HUES64 (cell line): ENCODE measurements at regions not wholly inside any gene's neighbourhood (a gene's known extent, or its start where the extent isn't known, plus 50 kb on each side); places are given as distances from the start of the nearest gene placed in this dataset.
A peak's percentile ranks its signal among the peaks of the same experiment; 100 is the strongest.

ENCODE experiments used
- H3K27ac ChIP-seq: 2 replicates; pipeline ENCODE4 v1.7.0; 2013; ENCODE audit warnings: low read depth, low read length, inconsistent platforms
- H3K27me3 ChIP-seq: 2 replicates; pipeline ENCODE4 v1.6.1; 2013; ENCODE audit warnings: mild to moderate bottlenecking, low read length; ENCODE audit not compliant: insufficient read depth
- H3K36me3 ChIP-seq: 2 replicates; pipeline ENCODE4 v1.6.1; 2013; ENCODE audit warnings: mild to moderate bottlenecking, low read length; ENCODE audit not compliant: insufficient read depth
- H3K4me1 ChIP-seq: 2 replicates; pipeline ENCODE4 v1.6.1; 2013; ENCODE audit warnings: mild to moderate bottlenecking, low read length, moderate library complexity; ENCODE audit not compliant: insufficient read depth
- H3K4me3 ChIP-seq: 2 replicates; pipeline ENCODE4 v1.5.1; 2013; ENCODE audit warnings: mild to moderate bottlenecking, low read length, moderate library complexity
- H3K9ac ChIP-seq: 2 replicates; pipeline ENCODE4 v1.6.1; 2013; ENCODE audit warnings: mild to moderate bottlenecking, low read depth, low read length
- H3K9me3 ChIP-seq: 2 replicates; pipeline ENCODE4 v1.6.1; 2013; ENCODE audit warnings: low read depth, low read length; ENCODE audit not compliant: insufficient read depth
- WGBS: fragments of 150-250, 120-280 bp; methylation state at CpG from one replicate; pipeline ENCODE4 v1.1.7; 2013; ENCODE audit warnings: missing lambda C conversion rate; 5-methylcytosine and 5-hydroxymethylcytosine counted together

DNA sequence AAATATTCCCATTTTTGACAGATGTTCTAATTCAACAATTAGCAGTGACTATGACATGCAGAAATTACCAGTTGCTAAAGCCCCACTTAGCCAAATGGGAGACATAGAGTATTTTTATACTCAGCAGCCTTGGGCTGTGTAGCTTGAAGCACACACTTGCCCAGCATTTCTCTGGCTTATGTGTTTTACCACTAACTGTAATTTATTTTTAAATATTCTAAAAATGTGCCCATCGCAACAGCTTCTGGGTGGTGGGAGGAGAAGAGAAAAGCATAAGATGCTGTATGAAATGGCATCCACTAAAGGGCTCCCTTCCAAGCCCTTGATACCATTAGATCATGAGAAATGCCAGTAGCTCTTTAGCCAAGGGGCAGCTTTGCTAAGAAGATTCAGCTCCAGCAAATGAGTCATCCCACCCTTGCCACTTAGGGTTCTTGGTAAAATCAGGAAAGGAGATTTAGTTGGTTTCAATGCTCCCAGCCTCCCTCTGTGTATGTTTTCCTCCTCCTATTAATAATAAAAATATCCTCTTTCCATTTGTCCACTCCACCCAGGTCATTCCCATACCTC is 462.7 kb upstream of the DEPDC1 start:
- Histone ChIP-seq H3K27ac (no peak overlapping the region), H3K9me3 (no peaks in the 10 kb centered on the region), H3K36me3 (no peaks in the 10 kb centered on the region), H3K27me3 (no peaks in the 10 kb centered on the region), H3K4me3 (no peak overlapping the region), H3K9ac (no peak overlapping the region), H3K4me1 (peaks cover 22% of the 10 kb centered on the region; the same call in 1 of the 2 replicates)
- WGBS: 100% methylated on average over 1 of the region's 1 CpG

DNA sequence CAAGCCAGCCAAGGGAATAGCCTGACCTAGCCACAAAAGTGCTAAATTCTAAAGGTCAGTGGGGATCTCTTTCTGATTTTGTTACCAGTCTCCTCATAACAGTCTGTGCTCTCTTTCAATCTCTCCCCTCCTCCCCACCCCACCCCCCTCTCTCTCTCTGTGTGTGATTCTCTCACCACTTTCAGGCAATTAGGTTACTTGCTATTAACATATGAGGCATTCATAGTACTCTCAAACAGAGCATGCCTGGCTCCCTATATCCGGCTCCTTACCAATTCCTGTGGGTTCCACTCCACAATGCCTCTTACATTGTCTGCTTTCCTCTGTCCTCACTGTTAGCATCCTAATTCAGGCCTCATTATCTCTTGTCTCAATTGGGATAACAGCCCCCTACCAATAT is 464.3 kb upstream of the DEPDC1 start:
- Histone ChIP-seq H3K9me3 (no peaks in the 10 kb centered on the region), H3K9ac (no peak overlapping the region), H3K4me1 (peaks cover 21% of the 10 kb centered on the region; the same call in 1 of the 2 replicates), H3K36me3 (no peaks in the 10 kb centered on the region), H3K4me3 (no peak overlapping the region), H3K27ac (no peak overlapping the region), H3K27me3 (no peaks in the 10 kb centered on the region)
- 66% methylated on average over 1 of the region's 1 CpG for WGBS

DNA sequence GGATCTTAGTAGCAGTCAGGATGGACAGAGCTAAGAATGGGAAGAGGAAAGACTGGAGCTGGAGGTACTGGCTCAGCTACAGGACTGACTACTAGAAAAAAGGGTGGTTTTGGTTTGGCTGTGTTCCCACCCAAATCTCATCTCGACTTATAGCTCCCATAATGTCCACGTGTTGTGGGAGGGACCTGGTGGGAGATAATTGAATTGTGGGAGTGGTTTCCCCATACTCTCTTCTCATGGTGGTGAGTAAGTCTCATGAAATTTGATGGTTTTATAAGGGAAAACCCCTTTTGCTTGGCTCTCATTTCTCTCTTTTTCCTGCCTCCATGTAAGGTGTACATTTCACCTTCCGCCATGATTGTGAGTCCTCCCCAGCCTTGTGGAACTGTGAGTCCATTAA is 466.5 kb upstream of the DEPDC1 start:
- Histone ChIP-seq H3K9me3 (no peaks in the 10 kb centered on the region), H3K27ac (no peak overlapping the region), H3K36me3 (no peaks in the 10 kb centered on the region), H3K9ac (no peak overlapping the region), H3K4me1 (peaks cover 10% of the 10 kb centered on the region; the same call in 1 of the 2 replicates), H3K27me3 (no peaks in the 10 kb centered on the region), H3K4me3 (no peak overlapping the region)
- WGBS: 100% methylated on average over 1 of the region's 3 CpGs

DNA sequence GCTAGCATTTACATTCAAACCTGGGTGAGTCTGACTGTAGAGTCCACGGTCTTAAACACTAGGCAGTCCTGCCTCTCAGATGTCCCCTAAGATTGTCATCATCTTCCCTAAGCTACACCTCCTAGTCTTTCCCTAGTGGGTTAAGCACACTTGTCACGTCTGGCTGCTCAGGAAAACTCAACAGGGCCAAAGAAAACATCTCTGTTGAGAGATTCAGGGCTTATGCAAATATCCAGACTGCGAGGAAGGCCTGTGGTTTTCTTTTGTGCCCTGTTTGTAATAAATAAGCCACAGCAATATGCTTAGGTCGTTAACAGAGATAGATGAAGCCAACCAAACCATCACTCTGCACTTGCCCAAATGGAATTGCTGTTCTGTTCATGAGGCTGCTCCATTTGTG is 472.6 kb upstream of the DEPDC1 start:
- Histone ChIP-seq H3K27ac (no peak overlapping the region), H3K9ac (no peak overlapping the region), H3K36me3 (no peaks in the 10 kb centered on the region), H3K27me3 (no peaks in the 10 kb centered on the region), H3K9me3 (no peaks in the 10 kb centered on the region), H3K4me1 (peaks cover 17% of the 10 kb centered on the region), H3K4me3 (no peak overlapping the region)
- 64% methylated on average over 4 of the region's 4 CpGs for WGBS

DNA sequence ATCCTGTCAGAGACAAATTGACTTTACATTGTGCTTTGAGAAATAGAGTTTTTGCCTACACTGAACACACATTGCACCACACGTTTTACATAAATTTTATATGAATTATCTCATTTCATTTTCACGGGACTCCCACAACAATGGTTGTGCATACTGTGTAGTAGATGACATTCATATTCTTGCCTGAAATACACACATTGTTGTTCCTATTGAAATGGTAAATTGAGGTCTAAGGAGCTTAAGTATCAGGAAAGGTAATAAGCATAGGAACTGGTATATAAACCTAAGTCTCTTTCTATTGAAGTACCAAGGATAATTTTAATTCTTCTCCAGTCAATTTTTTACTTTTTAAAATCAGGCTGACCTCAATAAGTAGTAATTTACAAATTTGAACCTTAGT is 473.7 kb upstream of the DEPDC1 start:
- Histone ChIP-seq H3K4me1 (peaks cover 23% of the 10 kb centered on the region), H3K9me3 (no peaks in the 10 kb centered on the region), H3K27ac (no peak overlapping the region), H3K9ac (no peak overlapping the region), H3K27me3 (no peaks in the 10 kb centered on the region), H3K36me3 (no peaks in the 10 kb centered on the region), H3K4me3 (no peak overlapping the region)
- 88% methylated on average over 1 of the region's 2 CpGs for WGBS

DNA sequence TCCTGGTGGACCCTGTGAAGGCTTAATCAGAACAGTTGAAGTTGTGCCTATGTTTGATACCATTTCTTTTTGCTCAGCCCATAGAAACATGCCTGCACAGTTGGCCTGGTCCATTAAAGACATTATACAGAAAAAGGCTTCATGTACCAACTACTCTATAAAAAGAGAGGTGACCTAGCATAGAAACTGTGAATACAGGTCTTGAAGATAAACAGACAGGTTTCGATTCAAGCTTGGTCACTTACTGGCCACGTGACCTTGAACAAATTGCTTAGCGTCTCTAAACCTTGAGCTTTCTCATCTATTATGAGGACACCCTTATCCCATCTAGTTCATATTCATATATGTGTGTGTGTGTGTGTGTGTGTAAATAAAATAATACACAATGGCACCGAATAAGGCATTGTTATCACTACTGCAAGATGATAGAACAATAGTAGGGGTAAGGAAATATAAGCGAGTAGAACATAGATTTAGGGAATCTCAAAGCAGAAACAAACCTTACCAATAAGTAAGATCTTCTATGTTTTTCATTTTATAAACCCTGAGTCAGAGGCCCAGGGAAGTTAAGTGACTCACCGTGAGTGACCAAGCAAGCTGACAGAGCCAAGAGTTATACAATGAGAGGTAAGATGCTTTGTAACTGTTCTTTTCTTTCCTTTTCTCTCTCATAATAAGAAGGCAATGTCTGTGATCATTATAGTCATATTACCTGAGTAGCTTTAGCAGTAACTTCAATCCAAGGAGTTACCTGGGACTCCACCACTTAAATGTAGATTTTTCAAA is 476.8 kb upstream of the DEPDC1 start:
- 90% methylated on average over 3 of the region's 6 CpGs for WGBS
- Histone ChIP-seq H3K27ac (no peak overlapping the region), H3K36me3 (no peaks in the 10 kb centered on the region), H3K27me3 (no peaks in the 10 kb centered on the region), H3K4me1 (peaks cover 48% of the 10 kb centered on the region), H3K9me3 (no peaks in the 10 kb centered on the region), H3K9ac (no peak overlapping the region), H3K4me3 (no peak overlapping the region)

DNA sequence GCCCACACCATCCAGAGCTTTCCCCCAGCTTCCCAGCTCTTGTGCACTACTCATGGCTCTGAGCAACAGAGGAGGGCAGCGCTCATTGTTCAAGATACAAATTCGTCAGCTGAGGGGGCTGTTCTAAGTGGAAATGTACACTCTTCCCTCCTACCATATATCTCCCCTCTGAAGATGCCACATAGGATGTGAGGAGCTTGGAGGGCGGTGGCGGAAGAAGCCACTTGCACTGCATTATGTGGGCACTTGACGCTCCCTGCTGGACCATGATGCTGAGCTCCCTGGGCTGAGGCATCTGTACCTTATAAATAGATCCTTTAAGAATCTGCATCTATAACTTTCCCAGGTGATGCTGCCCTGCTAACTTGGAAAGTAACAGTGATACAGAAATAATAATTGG is 477.6 kb upstream of the DEPDC1 start:
- H3K9me3 ChIP-seq: no peaks in the 10 kb centered on the region
- H3K9ac ChIP-seq: no peak overlapping the region
- peaks cover 45% of the 10 kb centered on the region for H3K4me1 ChIP-seq
- H3K4me3 ChIP-seq: no peak overlapping the region
- H3K27ac ChIP-seq: no peak overlapping the region
- no peaks in the 10 kb centered on the region for H3K27me3 ChIP-seq
- H3K36me3 ChIP-seq: no peaks in the 10 kb centered on the region
- 97% methylated on average over 3 of the region's 5 CpGs for WGBS

DNA sequence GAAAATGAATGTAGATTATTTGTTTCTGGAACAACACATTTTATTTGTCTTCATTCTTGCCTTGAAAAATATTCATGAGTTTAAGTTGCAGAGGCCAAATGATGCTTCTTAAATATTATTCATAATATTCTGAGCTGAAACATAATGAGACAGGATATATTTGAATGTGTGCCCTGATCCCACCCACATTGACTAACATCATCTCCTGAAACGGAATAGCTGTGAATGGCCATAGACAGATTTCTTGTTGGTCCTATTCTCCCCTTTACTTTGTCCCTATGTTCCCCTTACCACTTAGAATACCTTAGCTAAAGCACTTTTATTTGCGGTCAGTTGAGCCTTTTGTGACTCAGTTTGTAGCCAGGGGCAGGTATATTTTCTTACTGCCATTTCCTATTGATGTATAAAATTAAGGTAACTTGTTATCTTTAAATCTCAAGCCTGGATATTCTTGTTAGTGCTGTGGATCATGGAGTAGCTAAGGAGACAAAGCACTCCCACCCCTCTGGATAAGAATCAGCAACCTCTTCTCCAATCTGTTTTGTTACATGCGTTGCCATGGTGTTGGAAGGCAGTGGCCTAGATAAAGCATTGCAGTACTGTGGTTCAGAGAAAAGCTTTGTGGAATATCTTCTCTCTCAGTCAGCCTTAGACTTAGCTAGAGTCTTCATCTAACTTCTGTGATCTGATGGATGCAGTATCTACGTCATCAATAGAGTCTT is 478.5 kb upstream of the DEPDC1 start:
- peak overlapping the region; percentile 43; the same call in 1 of the 2 replicates for H3K9ac ChIP-seq
- H3K27ac ChIP-seq: peak overlapping the region; percentile 66
- no peaks in the 10 kb centered on the region for H3K36me3 ChIP-seq
- H3K4me1 ChIP-seq: peaks cover 42% of the 10 kb centered on the region
- H3K9me3 ChIP-seq: no peaks in the 10 kb centered on the region
- 78% methylated on average over 4 of the region's 4 CpGs for WGBS
- no peaks in the 10 kb centered on the region for H3K27me3 ChIP-seq
- H3K4me3 ChIP-seq: no peak overlapping the region

DNA sequence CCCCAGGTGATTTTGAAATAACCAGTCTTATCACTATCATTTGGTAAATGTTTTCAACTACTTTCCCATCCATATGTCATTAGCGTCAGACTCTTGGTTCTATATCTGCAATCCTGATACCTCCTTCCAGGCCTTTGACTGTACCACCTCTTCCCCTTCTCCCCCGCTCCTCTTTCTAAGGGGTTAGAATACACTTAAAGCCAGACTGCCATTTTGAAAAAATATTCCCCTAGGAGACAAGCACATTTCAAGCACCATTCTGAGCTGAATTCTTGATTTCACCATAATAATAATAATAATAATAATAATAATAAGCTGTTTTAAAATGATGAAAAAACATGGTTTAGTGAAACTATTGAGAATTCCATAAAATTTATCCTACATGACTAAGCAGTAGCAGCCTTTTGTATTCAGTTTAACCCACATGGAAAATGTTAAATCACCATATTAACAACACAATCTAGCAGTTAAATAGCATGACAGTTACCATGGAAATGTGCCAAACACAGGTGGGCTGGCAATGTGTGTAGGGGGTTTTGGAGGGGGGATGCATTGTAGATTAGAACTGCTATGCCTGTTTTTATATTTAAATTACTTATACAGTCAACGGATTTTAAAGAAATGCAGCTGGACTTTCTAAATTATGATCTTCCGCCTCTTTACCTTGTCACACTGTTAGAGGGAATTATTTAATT is 480.2 kb upstream of the DEPDC1 start:
- Histone ChIP-seq H3K4me1 (peaks cover 38% of the 10 kb centered on the region), H3K9ac (peak overlapping the region; percentile 42), H3K9me3 (no peaks in the 10 kb centered on the region), H3K4me3 (no peak overlapping the region), H3K36me3 (no peaks in the 10 kb centered on the region), H3K27me3 (no peaks in the 10 kb centered on the region), H3K27ac (peak overlapping the region; percentile 66)
- 89% methylated on average over 3 of the region's 4 CpGs for WGBS

DNA sequence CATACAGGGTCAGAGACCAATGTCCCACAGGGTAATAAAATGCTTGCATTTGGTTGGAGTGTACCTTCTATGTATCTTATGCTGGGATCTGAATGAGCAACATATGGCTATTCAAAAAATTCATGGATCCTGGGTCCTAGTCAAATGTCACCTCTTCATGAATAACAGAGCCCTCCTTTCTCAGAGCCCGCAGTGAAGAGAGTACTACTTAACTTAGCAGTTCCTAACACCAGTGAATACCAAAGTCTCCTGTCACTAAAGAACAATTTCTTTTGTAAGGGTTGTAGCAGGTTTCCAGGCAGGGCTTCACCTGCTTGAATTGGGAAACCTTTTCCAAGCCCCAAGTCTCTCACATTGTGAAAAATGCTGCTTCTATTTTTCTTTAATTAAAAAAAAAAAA is 483.0 kb upstream of the DEPDC1 start:
- Histone ChIP-seq H3K27ac (no peak overlapping the region; the same call in 1 of the 2 replicates), H3K4me3 (no peak overlapping the region), H3K36me3 (no peaks in the 10 kb centered on the region), H3K27me3 (no peaks in the 10 kb centered on the region), H3K9ac (no peak overlapping the region), H3K4me1 (peaks cover 38% of the 10 kb centered on the region), H3K9me3 (no peaks in the 10 kb centered on the region)
- 38% methylated on average over 1 of the region's 1 CpG for WGBS

DNA sequence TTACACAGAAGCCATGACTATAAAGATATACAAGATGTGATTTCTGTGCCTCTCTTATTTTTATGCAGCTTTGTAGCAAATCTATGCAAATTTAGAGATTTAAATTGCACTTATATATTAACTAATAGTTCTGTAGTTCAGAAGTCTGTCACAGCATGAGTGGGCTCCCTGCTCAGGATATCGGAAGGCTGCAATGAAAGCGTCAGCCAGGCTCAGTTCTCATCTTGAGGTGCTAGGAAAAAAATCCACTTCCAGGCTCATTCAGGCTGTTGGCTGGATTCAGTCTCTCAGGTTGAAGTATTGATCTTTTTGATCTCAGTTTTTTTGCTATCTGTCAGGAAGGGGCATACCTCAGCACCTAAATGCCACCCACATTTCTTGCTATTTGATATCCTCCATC is 487.4 kb upstream of the DEPDC1 start:
- Histone ChIP-seq H3K27ac (no peak overlapping the region), H3K4me1 (peaks cover 6% of the 10 kb centered on the region; the same call in 1 of the 2 replicates), H3K36me3 (no peaks in the 10 kb centered on the region), H3K9ac (no peak overlapping the region), H3K27me3 (no peaks in the 10 kb centered on the region), H3K9me3 (0 out of 2 replicates have a peak, but pooled peaks cover 3% of the 10 kb centered on the region), H3K4me3 (no peak overlapping the region)
- 98% methylated on average over 2 of the region's 2 CpGs for WGBS
